HG03280 (cell line): ENCODE measurements at regions not wholly inside any gene's neighbourhood (a gene's known extent, or its start where the extent isn't known, plus 50 kb on each side); places are given as distances from the start of the nearest gene placed in this dataset.

Experiments
- ATAC-seq: cut with Tn5 transposase; IDR thresholded peaks from one replicate; pipeline ENCODE4 v1.9.1; 2021; ENCODE audit warnings: mild to moderate bottlenecking, moderate library complexity; ENCODE audit not compliant: unreplicated experiment

DNA sequence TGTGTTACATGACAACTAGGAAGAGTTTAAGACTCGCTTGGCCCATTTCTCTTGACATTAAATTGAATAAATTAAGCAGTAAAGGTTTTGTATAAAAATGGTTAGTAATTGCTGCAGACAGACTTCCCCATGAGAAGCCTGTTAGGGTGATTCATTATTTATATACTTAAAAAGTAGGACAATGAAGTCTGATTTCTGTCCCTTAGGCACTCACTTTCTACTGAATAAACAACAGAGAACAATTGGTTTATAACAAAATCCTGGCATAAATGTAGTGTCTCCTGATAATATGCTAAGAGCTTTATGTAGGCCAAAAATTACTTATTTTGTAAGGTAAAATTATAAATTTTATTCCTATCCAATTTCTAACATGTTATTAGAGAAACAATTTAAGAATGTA is 2138.5 kb upstream of the PCDH20 start:
- no peak for ATAC-seq

DNA sequence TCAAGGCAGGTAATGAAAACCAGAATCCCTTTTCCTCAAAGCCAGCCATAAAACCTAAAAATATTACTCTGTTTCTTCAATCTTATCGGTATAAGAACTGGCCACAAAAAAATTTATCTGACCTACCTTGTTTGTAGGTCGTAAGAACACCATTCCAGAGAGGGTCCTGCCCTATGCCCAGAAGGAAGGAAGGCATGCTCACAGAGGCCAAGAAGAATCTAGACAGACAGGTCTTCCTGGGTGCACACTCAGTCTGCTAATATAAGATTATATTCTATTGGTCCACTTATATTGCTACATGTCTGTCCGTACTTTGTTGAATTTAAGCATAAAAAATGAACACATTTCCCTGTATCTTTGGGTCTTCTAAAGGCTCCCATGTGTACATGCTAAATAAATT is 2136.1 kb upstream of the PCDH20 start:
- no peak for ATAC-seq

DNA sequence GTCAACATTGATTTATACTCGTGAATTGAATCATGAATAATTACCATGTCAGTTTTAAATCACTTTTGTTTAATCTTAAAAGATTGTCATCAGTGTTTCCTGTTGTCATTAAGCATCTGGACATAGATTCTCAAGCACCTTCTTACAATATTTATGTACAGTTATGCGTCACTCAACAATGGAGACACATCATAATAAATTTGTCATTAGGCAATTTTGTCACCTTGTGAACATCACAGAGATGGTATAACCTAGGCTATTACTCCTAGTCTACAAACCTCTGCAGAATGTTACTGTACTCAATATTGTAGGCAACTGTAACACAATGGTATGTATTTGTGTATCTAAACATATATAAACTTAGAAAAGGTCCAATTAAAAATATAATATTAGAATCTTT is 2130.9 kb upstream of the PCDH20 start:
- no peak for ATAC-seq

DNA sequence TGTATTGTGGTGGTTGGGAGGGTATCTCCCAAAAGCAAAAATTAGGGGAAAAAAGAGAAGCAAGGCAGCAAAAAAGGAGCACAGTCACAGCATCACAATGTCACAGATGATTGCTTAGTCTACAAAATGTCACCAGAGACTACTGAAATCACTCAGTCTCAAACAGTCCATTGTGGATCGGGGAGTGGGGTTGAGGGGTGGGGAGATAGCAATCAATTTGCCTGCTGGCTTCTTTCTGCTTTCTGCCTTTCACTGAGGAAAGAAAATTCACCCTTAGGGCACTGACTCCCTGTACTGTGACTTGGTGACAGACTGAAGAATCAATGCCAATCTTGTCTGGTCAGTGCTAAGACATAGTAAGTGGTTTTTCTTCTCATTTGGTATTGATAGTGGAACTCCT is 2127.1 kb upstream of the PCDH20 start:
- no peak for ATAC-seq

DNA sequence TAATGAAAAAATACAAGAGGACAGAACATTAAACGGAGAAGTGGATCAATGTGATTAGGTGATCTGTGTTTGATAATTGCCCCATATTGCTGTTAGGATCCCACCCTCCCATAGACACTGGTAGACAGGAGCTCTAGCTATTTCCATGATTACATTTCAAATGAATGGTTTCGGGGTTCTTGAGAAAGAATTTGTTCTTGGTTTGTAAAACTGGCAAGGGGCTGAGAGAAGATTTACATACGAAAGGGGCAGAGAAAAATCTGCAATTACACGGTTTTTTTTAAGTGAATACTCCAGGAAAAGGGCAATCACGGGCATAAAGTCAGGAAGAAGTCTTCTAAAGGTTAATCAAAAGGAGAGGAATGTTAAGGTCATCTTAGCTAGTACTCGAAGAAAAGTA is 2125.7 kb upstream of the PCDH20 start:
- ATAC-seq, result no peak

DNA sequence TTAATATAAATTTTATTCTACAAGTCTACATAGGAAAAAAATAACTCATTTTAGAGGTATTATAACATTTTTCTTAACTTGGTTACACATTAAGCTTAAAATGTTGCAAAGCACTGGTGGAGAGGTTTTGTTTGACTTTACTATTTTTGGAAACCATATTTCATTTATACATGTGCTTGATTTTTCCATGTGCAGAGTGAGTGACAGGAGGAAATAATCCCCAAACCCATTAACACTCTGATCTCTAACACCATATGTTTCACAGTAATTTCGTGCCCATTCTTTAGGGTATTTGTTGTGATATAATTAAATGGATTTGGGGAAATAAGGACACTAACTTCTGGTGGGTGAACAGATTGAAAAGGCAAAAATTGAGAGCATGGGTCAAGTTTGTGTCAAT is 2124.4 kb upstream of the PCDH20 start:
- ATAC-seq, result no peak

DNA sequence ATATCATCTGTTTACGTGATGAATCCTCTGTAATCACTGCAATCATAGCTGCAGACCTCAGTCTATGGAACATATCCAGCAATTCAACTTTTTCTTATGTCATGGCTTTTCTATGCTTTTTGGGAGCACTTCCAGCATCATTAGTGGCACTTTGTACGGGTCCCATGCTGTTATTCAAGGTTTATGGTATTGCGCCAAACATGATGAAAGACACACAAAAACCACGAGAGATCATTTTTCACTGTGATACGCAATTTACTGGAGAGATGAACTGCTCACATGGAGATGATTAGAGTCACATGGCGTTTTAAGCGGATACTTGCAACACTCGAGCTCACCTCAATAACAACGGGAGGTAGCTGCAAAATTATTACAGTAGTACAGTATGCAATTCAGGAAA is 2101.7 kb upstream of the PCDH20 start:
- no peak for ATAC-seq

DNA sequence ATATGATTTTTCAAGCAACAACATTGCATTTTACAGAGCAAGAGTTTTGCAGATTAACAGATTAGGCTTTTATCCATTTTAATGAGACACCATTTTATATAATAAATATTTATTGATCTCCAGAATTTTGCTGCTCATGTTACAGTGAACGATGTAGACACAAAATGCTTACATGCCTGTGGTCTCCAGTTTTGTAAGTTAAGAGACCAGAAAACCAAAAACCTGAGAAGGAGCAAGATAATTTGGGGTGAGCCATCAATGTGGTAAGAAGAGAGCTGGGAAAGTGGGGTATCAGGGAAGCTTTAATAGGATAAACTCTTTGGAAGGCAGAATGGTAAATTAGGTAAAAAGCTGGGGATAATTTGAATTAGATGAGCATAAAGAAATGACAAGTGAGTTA is 2100.5 kb upstream of the PCDH20 start:
- no peak for ATAC-seq

DNA sequence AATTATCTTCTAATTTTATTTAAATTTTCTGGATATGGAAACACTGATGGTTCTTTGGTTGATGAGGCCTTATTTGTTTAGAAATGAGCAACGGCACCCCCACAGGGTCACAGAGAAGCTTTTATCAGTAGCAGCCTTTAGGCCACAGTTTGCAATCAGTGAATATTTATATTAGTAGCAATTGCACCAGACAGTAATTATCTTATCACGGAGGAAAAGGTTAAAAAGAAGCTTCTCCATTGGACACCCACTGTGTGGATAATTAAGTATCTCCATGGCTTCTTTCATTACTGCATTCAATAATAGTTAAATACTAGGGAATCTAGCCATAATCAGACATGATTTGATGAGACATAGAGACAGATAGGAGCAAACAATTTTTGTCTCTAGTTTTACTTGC is 2099.2 kb upstream of the PCDH20 start:
- no peak for ATAC-seq

DNA sequence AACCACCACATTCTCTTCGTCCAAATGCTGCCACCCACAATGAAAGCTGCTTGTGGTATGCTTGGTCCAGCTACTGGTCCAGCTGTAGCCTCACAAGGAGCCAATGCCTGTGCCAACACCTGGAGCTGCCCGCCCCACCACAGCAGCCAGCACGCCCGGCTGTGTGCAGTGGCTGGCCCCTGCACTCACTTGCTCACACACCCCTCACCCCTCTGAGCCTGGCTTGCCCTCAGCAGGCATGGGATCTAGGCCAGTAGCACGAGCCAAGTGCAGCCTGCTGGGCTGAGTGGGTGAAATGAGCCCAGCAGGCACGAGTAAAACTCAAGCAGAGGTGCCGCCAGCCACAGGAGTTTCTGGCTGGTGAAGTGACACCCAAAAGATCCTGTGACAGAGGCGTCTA is 2096.4 kb upstream of the PCDH20 start:
- no peak for ATAC-seq

DNA sequence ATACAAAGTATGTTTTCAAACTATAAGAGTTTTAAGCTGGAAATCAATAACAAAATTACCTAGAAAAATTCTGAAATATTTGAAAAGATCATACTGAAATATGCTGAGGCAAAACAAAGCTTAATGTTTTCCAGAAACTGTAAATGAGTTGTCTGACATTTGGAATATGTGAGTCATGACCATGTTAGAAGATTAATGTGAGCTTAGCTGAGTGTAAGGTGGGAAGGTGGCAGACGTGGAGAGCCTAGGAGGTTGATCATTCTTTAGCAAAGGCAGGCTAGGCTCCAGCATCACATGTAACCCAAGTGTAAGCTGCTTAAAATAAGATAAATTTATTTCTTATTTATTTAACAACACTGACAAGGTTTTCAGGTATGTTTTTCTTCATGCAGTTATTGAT is 2086.1 kb upstream of the PCDH20 start:
- no peak for ATAC-seq

DNA sequence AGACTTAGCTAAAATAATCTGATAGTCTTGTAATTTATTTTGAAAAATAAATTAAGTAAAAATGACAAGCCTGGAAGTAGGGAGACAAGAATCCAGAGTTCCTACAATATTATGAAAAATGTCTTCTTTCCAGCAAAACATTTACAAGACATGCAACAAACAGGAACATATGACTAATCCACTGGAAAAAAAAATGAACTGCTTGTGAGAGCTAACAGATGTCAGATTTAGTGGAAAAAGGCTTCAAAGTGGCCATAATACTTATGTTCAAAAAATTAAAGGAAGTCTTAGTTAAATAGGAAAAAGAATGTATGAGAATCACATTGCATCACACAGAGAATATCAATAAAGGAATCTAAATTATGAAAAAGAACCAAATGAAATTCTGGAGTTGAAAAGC is 2082.0 kb upstream of the PCDH20 start:
- no peak for ATAC-seq

DNA sequence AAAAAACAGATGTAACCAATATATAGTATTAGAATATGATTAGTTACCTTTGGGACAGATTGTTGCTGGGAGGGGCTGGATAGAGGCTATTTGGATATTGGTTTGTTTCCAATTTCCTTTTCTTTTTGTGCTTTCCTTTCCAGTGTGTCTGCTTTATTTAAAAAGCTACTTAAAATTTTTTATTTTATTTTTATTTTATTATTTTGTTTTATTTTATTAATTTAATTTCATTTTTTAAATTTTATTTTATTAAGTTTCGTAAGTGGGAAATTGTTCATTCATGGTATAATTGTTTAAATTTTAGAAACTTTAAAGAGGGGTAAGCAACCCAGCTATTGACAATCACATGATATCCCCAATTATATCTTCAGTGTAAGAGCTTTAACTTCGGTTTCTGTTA is 2077.0 kb upstream of the PCDH20 start:
- no peak for ATAC-seq

DNA sequence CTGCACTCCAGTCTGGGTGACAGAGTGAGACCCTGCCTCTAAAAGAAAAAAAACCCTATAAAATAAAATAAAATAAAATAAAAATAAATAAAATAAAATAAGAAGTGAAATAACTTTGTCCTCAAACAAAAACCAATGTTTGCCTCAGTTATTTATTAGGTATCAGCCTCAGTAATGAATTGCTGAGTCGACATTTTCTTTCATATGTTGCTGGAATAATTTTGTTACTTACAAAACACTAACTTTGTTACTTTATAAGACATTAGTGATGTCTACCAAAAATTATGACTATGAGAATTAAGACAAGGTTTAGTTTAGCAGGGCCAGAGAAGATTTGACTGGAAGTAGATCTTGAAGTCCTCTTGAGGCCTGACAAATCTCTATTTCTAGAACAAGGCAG is 2074.5 kb upstream of the PCDH20 start:
- ATAC-seq, result no peak

DNA sequence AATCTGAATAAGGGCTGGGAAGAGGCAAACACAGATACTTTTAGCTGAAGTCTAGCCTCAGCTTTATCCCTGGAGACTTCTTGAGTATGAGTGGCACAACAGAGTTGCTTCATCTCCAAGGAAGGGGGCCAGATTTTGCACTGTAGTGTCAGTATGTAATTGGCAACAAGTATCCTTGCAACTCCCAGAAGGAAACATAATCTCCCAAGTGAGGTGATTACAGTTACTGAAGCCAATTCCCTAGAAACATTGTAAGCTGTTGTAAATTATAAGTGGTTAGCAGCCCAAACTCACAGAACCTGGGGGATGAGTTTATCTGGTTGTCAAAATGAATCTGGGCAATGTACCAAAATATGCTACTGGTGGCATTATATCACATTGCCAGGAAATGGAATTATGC is 2065.7 kb upstream of the PCDH20 start:
- no peak for ATAC-seq

DNA sequence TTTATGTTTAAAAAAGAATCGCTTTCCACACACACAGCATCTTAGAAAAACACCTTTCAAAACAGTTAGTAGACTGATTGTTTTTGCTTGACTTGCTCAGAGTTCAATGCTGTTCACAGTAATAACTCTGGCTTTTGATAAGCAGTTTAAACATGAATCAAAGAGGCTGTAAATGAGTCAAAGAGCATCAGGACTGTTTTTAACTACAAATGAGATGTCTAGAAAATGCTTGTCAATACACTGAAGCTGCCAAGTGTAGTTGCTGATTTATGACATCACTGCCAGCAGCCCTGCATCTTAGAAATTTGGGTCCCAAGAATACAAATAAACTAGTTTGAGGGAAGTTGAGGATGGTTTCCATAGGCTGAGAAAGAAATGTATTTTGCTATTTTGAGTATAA is 2057.1 kb upstream of the PCDH20 start:
- ATAC-seq, result no peak

DNA sequence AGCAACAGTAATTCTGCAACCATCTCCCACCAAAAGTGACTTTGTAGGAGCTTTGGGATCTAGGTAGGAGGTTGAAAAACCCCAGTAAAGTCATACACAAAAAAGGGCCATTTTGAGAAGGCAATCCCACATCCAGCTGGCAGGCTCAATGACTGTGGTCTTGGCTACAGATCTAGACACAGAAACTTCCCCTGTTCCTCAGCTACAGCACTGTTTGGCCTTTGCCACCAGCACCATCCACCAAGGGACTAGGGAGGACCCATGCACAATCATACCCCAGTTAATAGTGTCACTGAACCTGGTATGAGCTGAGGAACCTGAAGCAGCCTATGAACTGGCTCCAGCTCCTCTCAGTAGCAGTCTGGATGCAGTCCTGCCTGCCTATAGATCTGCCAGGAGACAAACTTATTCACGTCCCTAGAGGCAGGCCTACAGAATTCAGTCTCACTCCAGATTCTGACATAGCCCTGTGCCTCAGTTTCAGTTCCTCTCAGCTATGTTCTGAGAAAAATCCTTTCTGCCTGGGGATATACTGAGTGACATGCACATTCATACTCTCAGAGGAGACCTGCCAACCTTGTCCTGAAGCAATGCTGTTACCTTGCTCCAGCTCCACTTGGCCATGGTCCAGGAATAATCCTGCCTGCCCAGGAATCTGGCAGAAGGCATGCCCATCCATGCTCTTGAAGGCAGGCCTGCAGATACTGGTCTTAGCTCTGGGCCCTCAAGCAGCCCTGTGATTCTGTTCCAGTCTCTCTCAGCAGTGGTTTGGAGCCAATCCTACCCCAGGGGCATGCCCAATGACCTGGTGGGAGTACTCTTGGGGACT is 2048.3 kb upstream of the PCDH20 start:
- peak; percentile 62 for ATAC-seq

DNA sequence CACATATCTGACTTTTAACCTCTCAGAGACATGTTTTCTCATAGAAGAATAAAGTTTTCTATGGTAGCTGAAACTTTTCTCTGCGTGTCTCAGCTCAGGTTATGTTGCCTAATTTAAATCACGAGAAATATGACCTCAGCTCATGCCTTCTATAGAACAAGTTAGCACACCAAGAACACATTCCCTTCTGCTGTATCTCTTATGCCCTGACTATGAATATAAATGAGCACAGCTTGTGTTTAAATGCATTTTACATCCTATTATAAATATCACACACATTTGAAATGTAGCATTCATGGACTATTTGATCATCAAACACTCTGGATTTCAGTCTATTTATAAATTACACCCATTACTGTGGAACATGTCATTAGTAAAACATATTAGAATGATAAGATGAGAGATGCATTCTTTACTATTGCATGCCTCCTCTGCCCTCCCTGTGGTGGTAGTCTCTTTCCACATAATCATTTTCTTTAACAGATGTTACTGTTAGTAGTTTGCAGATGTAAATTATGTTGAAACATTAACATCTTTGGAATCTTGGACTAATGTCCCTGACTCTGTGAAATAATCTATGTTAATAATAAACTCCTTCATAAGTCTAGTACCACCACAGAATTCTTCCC is 2044.9 kb upstream of the PCDH20 start:
- ATAC-seq, result no peak

DNA sequence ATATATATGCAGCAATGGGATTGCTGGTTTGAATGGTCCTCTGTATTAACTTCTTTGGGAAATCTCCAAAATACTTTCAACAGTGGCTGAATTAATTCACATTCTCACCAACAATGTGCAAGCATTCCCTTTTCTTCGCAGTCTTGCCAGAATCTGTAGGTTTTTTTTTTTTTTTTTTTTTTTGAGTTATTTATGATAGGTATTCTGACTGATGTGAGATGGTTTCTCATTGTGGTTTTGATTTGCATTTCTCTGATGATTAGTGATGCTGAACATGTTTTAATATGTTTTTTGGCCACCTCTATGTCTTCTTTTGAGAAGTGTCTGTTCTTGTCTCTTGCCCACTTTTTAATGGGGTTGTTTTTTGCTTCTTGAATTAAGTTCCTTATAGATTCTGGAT is 2041.5 kb upstream of the PCDH20 start:
- ATAC-seq, result no peak

DNA sequence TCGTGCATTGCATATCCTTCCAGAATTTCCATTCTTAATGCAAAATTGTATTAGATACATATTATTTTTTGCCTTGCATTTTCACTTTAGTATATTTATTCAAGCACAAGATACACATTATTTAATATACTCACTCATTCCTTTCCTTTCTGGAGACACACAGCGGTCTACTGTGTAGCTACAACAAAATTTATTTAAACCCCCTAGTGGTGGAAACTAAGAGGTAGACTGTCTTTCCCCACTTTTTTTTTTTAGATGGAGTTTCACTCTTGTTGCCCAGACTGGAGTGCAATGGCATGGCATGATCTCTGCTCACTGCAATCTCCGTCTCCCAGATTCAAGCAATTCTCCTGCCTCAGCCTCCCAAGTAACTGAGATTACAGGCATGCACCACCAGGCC is 2040.3 kb upstream of the PCDH20 start:
- no peak for ATAC-seq

DNA sequence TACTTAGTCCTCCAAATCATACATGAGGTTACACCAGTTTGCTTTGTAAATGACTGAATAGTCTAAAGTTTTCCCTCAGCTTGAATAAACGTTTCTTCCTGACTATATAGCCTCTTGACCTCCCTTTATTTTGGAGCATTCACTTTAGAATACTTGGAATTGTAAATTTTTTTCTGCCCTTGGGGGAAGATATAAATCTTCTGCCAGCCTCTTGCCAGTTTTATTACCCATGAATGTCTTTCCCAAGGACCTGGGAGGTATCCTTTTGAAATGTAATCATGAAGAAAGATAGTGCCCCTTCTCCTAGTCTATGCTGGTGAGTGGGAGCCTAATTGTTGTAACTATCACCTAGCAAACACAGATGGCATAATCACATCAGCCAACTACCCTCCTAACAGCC is 2033.9 kb upstream of the PCDH20 start:
- ATAC-seq, result no peak

DNA sequence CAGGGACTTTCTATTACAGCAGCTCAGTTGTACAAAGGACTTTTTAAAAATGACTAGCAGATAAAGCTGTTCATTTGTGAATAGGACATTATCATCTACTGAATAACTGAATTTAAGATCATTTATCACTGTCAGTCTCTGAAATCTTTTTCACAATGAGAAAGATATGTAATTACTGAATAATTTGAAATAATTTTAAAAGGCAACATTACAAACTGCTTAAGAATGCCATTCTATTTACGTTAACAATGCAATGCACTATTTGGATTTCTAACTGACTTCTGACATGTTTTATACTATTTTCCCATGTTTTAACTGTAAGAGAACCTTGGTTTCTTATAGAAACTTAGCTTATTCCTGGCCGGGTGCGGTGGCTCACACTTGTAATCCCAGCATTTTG is 2033.0 kb upstream of the PCDH20 start:
- no peak for ATAC-seq

DNA sequence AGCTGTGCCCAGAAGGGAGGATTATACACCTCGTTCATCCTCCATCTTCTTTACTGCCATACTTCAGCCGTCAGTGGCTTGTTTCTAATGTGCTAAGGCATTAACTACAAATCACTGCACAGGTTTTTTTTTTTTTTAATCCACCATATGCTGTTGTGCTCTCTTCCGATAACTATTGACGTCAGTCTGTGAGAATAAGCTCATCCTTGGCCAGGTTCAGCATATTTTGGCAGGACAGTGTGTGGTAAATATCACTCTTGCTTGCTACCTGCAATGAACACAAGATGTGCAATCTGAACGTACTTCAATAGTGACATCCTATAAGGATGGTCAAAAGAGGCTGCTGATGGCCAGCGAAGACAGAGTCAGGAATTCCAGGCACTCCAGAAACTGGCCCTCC is 2030.7 kb upstream of the PCDH20 start:
- ATAC-seq, result no peak
